ENCODE measurements at regions not wholly inside any gene's neighbourhood (a gene's known extent, or its start where the extent isn't known, plus 50 kb on each side); places are given as distances from the start of the nearest gene placed in this dataset.

- H3K9me3 Mint-ChIP-seq: peaks cover 7% of the 10 kb centered on the region
- no peaks in the 10 kb centered on the region for H3K27me3 Mint-ChIP-seq
- ATAC-seq (ENCODE audit: low read depth): no peak
- H3K4me1 Mint-ChIP-seq: no peaks in the 10 kb centered on the region
- DNase-seq: no peak
- H3K36me3 Mint-ChIP-seq (ENCODE audit: low read depth): no peaks in the 10 kb centered on the region
- intact Hi-C loops (cut with micrococcal nuclease): no loop called here
- ChIA-PET POLR2A (no interaction called here), CTCF (no interaction called here)
- H3K27ac Mint-ChIP-seq: no peak overlapping the region
- no peak overlapping the region for H3K4me3 Mint-ChIP-seq
- TF ChIP-seq CTCF (IDR thresholded peaks at IDR 0.05): no peak
Observed at GRCh38 chr13:22644941-22645340, 535.8 kb upstream of the SGCG start.

GRCh38 chr13:22647156-22647850, 533.5 kb upstream of the SGCG start:
- H3K36me3 Mint-ChIP-seq (ENCODE audit: low read depth): no peaks in the 10 kb centered on the region
- H3K27ac Mint-ChIP-seq: no peak overlapping the region
- intact Hi-C loops (cut with micrococcal nuclease): no loop called here
- ChIA-PET CTCF (interaction anchor here (0.5 kb wide), 1 partner anchor 519 kb away, joined by 3 read pairs; no protein-coding TSS in a partner anchor), POLR2A (no interaction called here)
- H3K9me3 Mint-ChIP-seq: peaks cover 7% of the 10 kb centered on the region
- DNase-seq (no peak), ATAC-seq (ENCODE audit: low read depth) (no peak)
- H3K27me3 Mint-ChIP-seq: no peaks in the 10 kb centered on the region
- no peak for TF ChIP-seq CTCF (IDR thresholded peaks at IDR 0.05)
- no peaks in the 10 kb centered on the region for H3K4me1 Mint-ChIP-seq
- H3K4me3 Mint-ChIP-seq: no peak overlapping the region

- POLR2A ChIA-PET: no interaction called here
- intact Hi-C loops (cut with micrococcal nuclease): no loop called here
- H3K27ac Mint-ChIP-seq: no peak overlapping the region
- no peak for ATAC-seq (ENCODE audit: low read depth)
- CTCF ChIA-PET: no interaction called here
- no peak overlapping the region for H3K4me3 Mint-ChIP-seq
- no peaks in the 10 kb centered on the region for H3K27me3 Mint-ChIP-seq
- H3K36me3 Mint-ChIP-seq (ENCODE audit: low read depth): no peaks in the 10 kb centered on the region
- no peaks in the 10 kb centered on the region for H3K4me1 Mint-ChIP-seq
- H3K9me3 Mint-ChIP-seq: peaks cover 2% of the 10 kb centered on the region
- no peak for DNase-seq
- no peak for TF ChIP-seq CTCF (IDR thresholded peaks at IDR 0.05)
Observed at GRCh38 chr13:22648320-22648801, 532.4 kb upstream of the SGCG start.

GRCh38 chr13:22652796-22653195, 528.0 kb upstream of the SGCG start:
- ATAC-seq (ENCODE audit: low read depth): no peak
- ChIA-PET CTCF (no interaction called here), POLR2A (no interaction called here)
- intact Hi-C loops (cut with micrococcal nuclease): no loop called here
- no peak overlapping the region for H3K27ac Mint-ChIP-seq
- H3K4me3 Mint-ChIP-seq: no peak overlapping the region
- no peaks in the 10 kb centered on the region for H3K36me3 Mint-ChIP-seq (ENCODE audit: low read depth)
- no peak for DNase-seq
- no peak for TF ChIP-seq CTCF (IDR thresholded peaks at IDR 0.05)
- no peaks in the 10 kb centered on the region for H3K4me1 Mint-ChIP-seq
- H3K27me3 Mint-ChIP-seq: no peaks in the 10 kb centered on the region
- H3K9me3 Mint-ChIP-seq: peaks cover 3% of the 10 kb centered on the region

GRCh38 chr13:22653866-22654265, 526.9 kb upstream of the SGCG start:
- H3K4me3 Mint-ChIP-seq: no peak overlapping the region
- H3K36me3 Mint-ChIP-seq (ENCODE audit: low read depth): no peaks in the 10 kb centered on the region

More at GRCh38 chr13:22653866-22654265, 526.9 kb upstream of the SGCG start:
- Mint-ChIP-seq H3K4me1 (no peaks in the 10 kb centered on the region), H3K27ac (no peak overlapping the region), H3K27me3 (no peaks in the 10 kb centered on the region), H3K9me3 (peaks cover 3% of the 10 kb centered on the region)
- intact Hi-C loops (cut with micrococcal nuclease): no loop called here
- no peak for ATAC-seq (ENCODE audit: low read depth)
- no peak for TF ChIP-seq CTCF (IDR thresholded peaks at IDR 0.05)
- ChIA-PET CTCF (no interaction called here), POLR2A (no interaction called here)
- DNase-seq: no peak
